Skeletal muscle tissue (tissue), 3 donors: ENCODE measurements at regions not wholly inside any gene's neighbourhood (a gene's known extent, or its start where the extent isn't known, plus 50 kb on each side); places are given as distances from the start of the nearest gene placed in this dataset.

Experiments used
- H3K27ac ChIP-seq: one replicate; pipeline ENCODE4 v1.7.0; 2013; ENCODE audit warnings: mild to moderate bottlenecking, low read depth, low read length, inconsistent platforms
- H3K27me3 ChIP-seq, 3 donors: one replicate each; pipeline ENCODE4 v1.7.0; 2013; ENCODE audit warnings: low read length in 3 of 3; ENCODE audit not compliant: control insufficient read depth in 3 of 3, insufficient read depth in 3 of 3
- H3K36me3 ChIP-seq, 3 donors: one replicate each; pipeline ENCODE4 v1.7.0; 2013; ENCODE audit warnings: low read length in 3 of 3; ENCODE audit not compliant: control insufficient read depth in 3 of 3, insufficient read depth in 3 of 3
- H3K4me1 ChIP-seq, 3 donors: one replicate each; pipeline ENCODE4 v1.7.0; 2013; ENCODE audit warnings: low read length in 3 of 3, mild to moderate bottlenecking in 3 of 3; ENCODE audit not compliant: control insufficient read depth in 3 of 3, insufficient read depth in 3 of 3
- H3K4me3 ChIP-seq, 3 donors: one replicate each; pipeline ENCODE4 v1.7.0; 2013; ENCODE audit warnings: low read length in 3 of 3
- H3K9ac ChIP-seq, 3 donors: one replicate each; pipeline ENCODE4 v1.7.0; 2013; ENCODE audit warnings: low read length in 3 of 3, mild to moderate bottlenecking in 3 of 3, moderate library complexity in 2 of 3, low read depth in 1 of 3
- H3K9me3 ChIP-seq, 3 donors: one replicate each; pipeline ENCODE4 v1.7.0; 2013; ENCODE audit warnings: low read length in 3 of 3; ENCODE audit not compliant: control insufficient read depth in 3 of 3
- donor health status: Osteomylitis.

DNA sequence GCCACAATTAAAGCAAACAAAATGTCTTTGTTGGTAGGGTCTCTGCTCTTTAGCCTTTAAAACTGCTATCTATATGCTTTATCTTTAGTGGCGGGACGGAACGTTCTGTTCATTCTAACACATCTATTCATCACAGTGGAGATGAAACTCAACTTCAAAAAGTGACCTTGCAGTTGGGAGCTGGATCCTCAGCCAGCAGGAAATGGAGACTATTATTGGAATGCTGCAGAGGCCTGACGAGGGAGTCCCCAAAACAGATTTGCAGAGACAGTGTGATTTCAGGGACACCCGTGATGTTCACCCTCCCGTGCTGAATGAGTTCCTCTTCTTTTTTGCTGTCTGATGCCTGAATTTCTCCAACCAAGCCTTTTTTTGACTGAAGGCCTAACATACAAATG, 306.0 kb upstream of the SHH start:
- H3K4me3 ChIP-seq, result no peak overlapping the region
- H3K27me3 ChIP-seq, result no peaks in the 10 kb centered on the region
- peaks cover 0 to 5% (median 0%) of the 10 kb centered on the region in 3 donors for H3K9me3 ChIP-seq
- no peak overlapping the region for H3K9ac ChIP-seq
- H3K36me3 ChIP-seq, result no peaks in the 10 kb centered on the region
- no peak overlapping the region for H3K27ac ChIP-seq
- no peaks in the 10 kb centered on the region for H3K4me1 ChIP-seq

- H3K4me3 ChIP-seq, result no peak overlapping the region
- no peak overlapping the region for H3K27ac ChIP-seq
- H3K27me3 ChIP-seq, result no peaks in the 10 kb centered on the region
- H3K9me3 ChIP-seq, result peaks cover 0 to 3% (median 0%) of the 10 kb centered on the region in 3 donors
- no peaks in the 10 kb centered on the region for H3K4me1 ChIP-seq
- H3K36me3 ChIP-seq, result no peaks in the 10 kb centered on the region
- no peak overlapping the region for H3K9ac ChIP-seq
These were observed 305.4 kb upstream of the SHH start for GRCh38 chr7:156117542-156118247.

GRCh38 chr7:156116514-156117215, 304.4 kb upstream of the SHH start:
- no peak overlapping the region for H3K9ac ChIP-seq
- H3K27me3 ChIP-seq, result no peaks in the 10 kb centered on the region
- H3K4me3 ChIP-seq, result no peak overlapping the region
- H3K36me3 ChIP-seq, result no peaks in the 10 kb centered on the region
- H3K4me1 ChIP-seq, result no peaks in the 10 kb centered on the region
- no peak overlapping the region for H3K27ac ChIP-seq
- peaks cover 0 to 3% (median 0%) of the 10 kb centered on the region in 3 donors for H3K9me3 ChIP-seq

DNA sequence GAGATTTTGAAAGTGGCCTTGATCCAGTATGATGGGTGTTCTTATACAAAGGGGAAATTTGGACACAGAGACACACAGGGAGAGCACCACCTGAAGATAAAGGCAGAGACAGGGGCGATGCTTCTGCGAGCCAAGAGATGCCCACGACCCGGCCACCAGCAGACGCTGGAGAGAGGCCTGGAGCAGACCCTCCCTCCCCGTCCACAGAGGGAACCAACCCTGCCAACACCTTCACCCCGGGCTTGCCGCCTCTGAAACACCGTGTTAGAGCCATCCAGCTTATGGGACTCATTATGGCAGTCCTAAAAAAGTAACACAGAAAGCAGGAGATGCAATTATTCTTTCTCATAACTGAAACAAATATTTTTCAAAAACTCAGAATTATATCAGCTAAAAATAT, 303.3 kb upstream of the SHH start:
- no peak overlapping the region for H3K27ac ChIP-seq
- H3K36me3 ChIP-seq, result no peaks in the 10 kb centered on the region
- no peak overlapping the region for H3K4me3 ChIP-seq
- no peaks in the 10 kb centered on the region for H3K27me3 ChIP-seq
- no peak overlapping the region for H3K9ac ChIP-seq
- H3K9me3 ChIP-seq, result peaks cover 0 to 3% (median 0%) of the 10 kb centered on the region in 3 donors
- H3K4me1 ChIP-seq, result no peaks in the 10 kb centered on the region

- Histone ChIP-seq H3K4me1 (no peaks in the 10 kb centered on the region), H3K36me3 (no peaks in the 10 kb centered on the region), H3K4me3 (no peak overlapping the region), H3K9me3 (peaks cover 0 to 3% (median 0%) of the 10 kb centered on the region in 3 donors), H3K27ac (no peak overlapping the region), H3K9ac (no peak overlapping the region), H3K27me3 (no peaks in the 10 kb centered on the region)
These were observed 301.5 kb upstream of the SHH start for GRCh38 chr7:156113731-156114130.

DNA sequence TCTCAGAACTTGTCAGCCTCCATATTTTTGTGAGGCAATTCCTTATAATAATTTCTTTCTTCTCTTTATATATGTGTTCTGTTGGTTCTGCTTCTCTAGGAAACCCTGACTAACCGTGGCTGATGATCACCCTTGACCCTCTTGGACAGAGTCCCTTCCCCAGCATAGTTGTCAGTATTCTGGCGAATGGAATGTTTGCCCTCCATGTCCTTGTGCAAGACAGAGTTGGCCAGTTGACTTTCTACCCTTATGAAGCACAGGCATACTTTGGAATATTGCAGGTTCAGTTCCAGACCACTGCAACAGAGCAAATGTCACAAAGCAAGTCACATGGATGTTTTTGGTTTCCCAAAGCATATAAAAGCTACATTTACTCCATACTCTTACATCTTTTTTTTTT, 297.7 kb upstream of the SHH start:
- Histone ChIP-seq H3K27me3 (peaks cover 0 to 6% (median 2%) of the 10 kb centered on the region in 3 donors), H3K9me3 (peaks cover 0 to 3% (median 0%) of the 10 kb centered on the region in 3 donors), H3K9ac (no peak overlapping the region), H3K27ac (no peak overlapping the region), H3K4me1 (no peaks in the 10 kb centered on the region), H3K4me3 (no peak overlapping the region), H3K36me3 (no peaks in the 10 kb centered on the region)

GRCh38 chr7:156109076-156109475, 296.8 kb upstream of the SHH start:
- no peaks in the 10 kb centered on the region for H3K4me1 ChIP-seq
- no peak overlapping the region for H3K9ac ChIP-seq
- H3K36me3 ChIP-seq, result no peaks in the 10 kb centered on the region
- H3K4me3 ChIP-seq, result no peak overlapping the region
- H3K27ac ChIP-seq, result no peak overlapping the region
- H3K9me3 ChIP-seq, result peaks cover 0 to 3% (median 0%) of the 10 kb centered on the region in 3 donors
- H3K27me3 ChIP-seq, result peaks cover 0 to 9% (median 2%) of the 10 kb centered on the region in 3 donors

DNA sequence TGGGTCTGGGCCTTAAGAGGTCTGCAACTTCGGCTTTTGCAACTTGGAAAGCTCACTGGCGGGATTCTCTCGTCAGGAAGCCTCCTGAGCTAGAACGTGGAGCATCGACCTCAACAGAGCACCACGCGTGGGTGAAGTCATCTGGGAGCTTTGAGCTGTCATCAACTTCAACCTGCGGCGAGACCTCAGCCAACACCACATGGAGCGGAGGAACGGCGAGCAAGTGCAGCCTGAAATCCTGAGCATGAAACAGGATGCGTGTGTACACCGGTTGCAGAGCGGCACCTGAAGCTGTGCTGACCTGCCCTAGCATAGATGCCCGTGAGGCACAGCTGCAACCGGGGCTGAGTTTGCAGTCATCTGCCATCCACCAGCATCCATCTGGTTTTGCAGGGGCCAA, 295.7 kb upstream of the SHH start:
- H3K36me3 ChIP-seq, result no peaks in the 10 kb centered on the region
- no peak overlapping the region for H3K27ac ChIP-seq

DNA sequence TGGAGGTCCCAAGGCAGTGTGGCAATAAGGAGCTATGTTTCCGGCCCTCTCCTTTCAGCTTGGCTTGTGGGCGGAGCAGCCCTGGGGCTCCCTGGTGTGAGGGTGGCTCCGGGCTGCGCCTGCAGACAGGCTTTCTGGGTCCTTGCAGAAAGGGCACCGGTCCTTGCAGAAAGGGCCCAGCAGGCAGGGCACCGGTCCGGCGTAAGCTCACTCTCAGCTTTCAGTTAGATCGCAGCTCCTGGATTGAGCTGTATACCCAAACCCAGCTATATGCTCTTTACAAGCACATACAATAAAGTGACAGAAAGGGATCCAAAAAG, 293.8 kb upstream of the SHH start:
- Histone ChIP-seq H3K4me3 (no peak overlapping the region), H3K9ac (no peak overlapping the region), H3K27me3 (peaks cover 0 to 9% (median 2%) of the 10 kb centered on the region in 3 donors), H3K4me1 (no peaks in the 10 kb centered on the region), H3K27ac (no peak overlapping the region), H3K9me3 (peaks cover 0 to 3% (median 0%) of the 10 kb centered on the region in 3 donors), H3K36me3 (no peaks in the 10 kb centered on the region)

More for the DNA sequence above, 295.7 kb upstream of the SHH start:
- Histone ChIP-seq H3K9ac (no peak overlapping the region), H3K27me3 (peaks cover 0 to 9% (median 2%) of the 10 kb centered on the region in 3 donors), H3K9me3 (peaks cover 0 to 3% (median 0%) of the 10 kb centered on the region in 3 donors), H3K4me1 (no peaks in the 10 kb centered on the region), H3K4me3 (no peak overlapping the region)

- Histone ChIP-seq H3K4me1 (no peaks in the 10 kb centered on the region), H3K27ac (no peak overlapping the region), H3K4me3 (no peak overlapping the region), H3K27me3 (peaks cover 0 to 9% (median 2%) of the 10 kb centered on the region in 3 donors), H3K9ac (no peak overlapping the region), H3K9me3 (peaks cover 0 to 3% (median 0%) of the 10 kb centered on the region in 3 donors), H3K36me3 (no peaks in the 10 kb centered on the region)
These were observed 293.3 kb upstream of the SHH start for GRCh38 chr7:156105337-156106106.
